ENCODE measurements at regions not wholly inside any gene's neighbourhood (a gene's known extent, or its start where the extent isn't known, plus 50 kb on each side); places are given as distances from the start of the nearest gene placed in this dataset.

- no peak for DNase-seq
- TF ChIP-seq EZH2 (IDR thresholded peaks at IDR 0.05; ENCODE audit: borderline replicate concordance, insufficient read depth, low read depth, low read length, poor library complexity, severe bottlenecking) = no peak
- no peak for TF ChIP-seq CTCF (IDR thresholded peaks at IDR 0.05)
- H3K4me2 ChIP-seq (replicated peaks; ENCODE audit: low read depth, low read length, poor library complexity, severe bottlenecking) = peak overlapping the region; percentile 50
- ChIA-PET POLR2A (interaction anchor here (1.4 kb wide), 1 partner anchor 169 kb away, joined by 5 read pairs; no protein-coding TSS in a partner anchor), CTCF (interaction anchor here (1.0 to 9.7 kb wide), 10 partner anchors 11 to 265 kb away, joined by 3 to 354 read pairs (median 22); no protein-coding TSS in a partner anchor)
- peak overlapping the region; percentile 77 for H2AFZ ChIP-seq (ENCODE audit: insufficient read depth, low read depth, low read length, poor library complexity, severe bottlenecking)
- H3K4me1 ChIP-seq (ENCODE audit: control insufficient read depth in 2 of 2, insufficient read depth in 2 of 2, low read length in 2 of 2) = peaks cover 37 to 49% of the 10 kb centered on the region in 2 donors
- no peaks in the 10 kb centered on the region for H3K9me3 Mint-ChIP-seq (ENCODE audit: insufficient read depth)
- no peak overlapping the region for H3K27ac ChIP-seq (ENCODE audit: low read length in 2 of 2)
- H3K4me3 Mint-ChIP-seq = peak overlapping the region; percentile 69
- H3K36me3 ChIP-seq (replicated peaks in 1 of 2; ENCODE audit: control extremely low read depth in 1 of 2, control insufficient read depth in 1 of 2, extremely low read depth in 1 of 2, insufficient read depth in 2 of 2, low read length in 1 of 2) = no peaks in the 10 kb centered on the region
- no peaks in the 10 kb centered on the region for H3K79me2 ChIP-seq (ENCODE audit: control insufficient read depth, insufficient read depth, low read length)
- 30% methylated on average over 7 of the region's 11 CpGs for WGBS (ENCODE audit: insufficient coverage)
- no peak overlapping the region for H3K4me3 ChIP-seq (ENCODE audit: control extremely low read depth in 1 of 5, extremely low read depth in 1 of 5, insufficient read depth in 1 of 5, low read depth in 2 of 5, low read length in 4 of 5)
- intact Hi-C loops (cut with micrococcal nuclease) = loop anchor here (1.0 to 10.0 kb wide), 7 partner anchors 85 to 667 kb away; partner anchors contain the start of genes AJUBA and CDH24
- H3K27ac Mint-ChIP-seq = peak overlapping the region; percentile 10
- H3K27me3 ChIP-seq (replicated peaks in 1 of 4; ENCODE audit: control extremely low read depth in 1 of 4, control insufficient read depth in 3 of 4, insufficient read depth in 4 of 4, low read length in 3 of 4) = no peaks in the 10 kb centered on the region
- no peaks in the 10 kb centered on the region for H4K20me1 ChIP-seq (ENCODE audit: control insufficient read depth, insufficient read depth, low read length, poor library complexity, severe bottlenecking)
- no peaks in the 10 kb centered on the region for H3K9me3 ChIP-seq (ENCODE audit: control extremely low read depth in 1 of 3, control insufficient read depth in 2 of 3, insufficient read depth in 1 of 3, low read length in 2 of 3)
- no peak for ATAC-seq (ENCODE audit: low read depth)
- H3K27me3 Mint-ChIP-seq = no peaks in the 10 kb centered on the region
- H3K4me1 Mint-ChIP-seq = peaks cover 80% of the 10 kb centered on the region
- no peak overlapping the region for H3K9ac ChIP-seq (ENCODE audit: low read length)
These were observed 201.2 kb downstream of the DAD1 start for GRCh38 chr14:22387776-22388241.
